H1 (cell line): ENCODE measurements at regions not wholly inside any gene's neighbourhood (a gene's known extent, or its start where the extent isn't known, plus 50 kb on each side); places are given as distances from the start of the nearest gene placed in this dataset.

Source experiments
- CTCF ChIA-PET: fragments of 300-600 bp; sonication (Branson Sonifier 250); formaldehyde crosslinking; loops from one replicate; lab custom pipeline; 2021; ENCODE audit not compliant: partially characterized antibody; lab: Charles Lee
- POLR2A ChIA-PET: fragments of 300-600 bp; sonication (Branson Sonifier 250); formaldehyde crosslinking; loops from one replicate; lab custom pipeline; 2021; ENCODE audit warnings: inconsistent platforms; ENCODE audit not compliant: partially characterized antibody; lab: Charles Lee
- DNase-seq, 2 experiments: peaks; one replicate each; pipeline versions ENCODE4 v3.0.0 to v3.0.0-alpha.2; 2010 to 2022; ENCODE audit warnings: low spot score in 2 of 2, low read depth in 1 of 2, mixed read lengths in 1 of 2
- FAIRE-seq: peaks from 2 replicates; lab custom pipeline; 2011; peaks lifted over from hg19 to GRCh38; lab: Jason Lieb, UNC
- H2AFZ ChIP-seq: 2 replicates; pipeline ENCODE4 v1.8.1; 2012; ENCODE audit warnings: low read length, inconsistent platforms
- H2AK5ac ChIP-seq: 2 replicates; pipeline ENCODE4 v1.6.1; 2013; ENCODE audit warnings: low read depth, low read length
- H2BK120ac ChIP-seq: replicated peaks from 2 replicates; pipeline ENCODE3; 2013; ENCODE audit warnings: low read depth, low read length, inconsistent platforms
- H2BK12ac ChIP-seq: 2 replicates; pipeline ENCODE4 v1.6.1; 2013; ENCODE audit warnings: low read depth, low read length
- H2BK15ac ChIP-seq: 2 replicates; pipeline ENCODE4 v1.6.1; 2013; ENCODE audit warnings: low read length
- H2BK20ac ChIP-seq: 2 replicates; pipeline ENCODE4 v1.6.1; 2013; ENCODE audit warnings: low read length
- H2BK5ac ChIP-seq: 2 replicates; pipeline ENCODE4 v1.6.1; 2013; ENCODE audit warnings: low read depth, low read length
- H3K14ac ChIP-seq: 2 replicates; pipeline ENCODE4 v1.6.1; 2013; ENCODE audit warnings: inconsistent platforms; ENCODE audit not compliant: insufficient read length
- H3K18ac ChIP-seq: 2 replicates; pipeline ENCODE4 v1.6.1; 2013; ENCODE audit warnings: low read length; ENCODE audit errors: extremely low read depth
- H3K23ac ChIP-seq: 2 replicates; pipeline ENCODE4 v1.6.1; 2013; ENCODE audit warnings: inconsistent platforms; ENCODE audit not compliant: insufficient read length
- H3K23me2 ChIP-seq: 2 replicates; pipeline ENCODE4 v1.6.1; 2013; ENCODE audit warnings: low read depth, low read length
- H3K27ac ChIP-seq: 2 replicates; pipeline ENCODE4 v1.6.1; 2011; ENCODE audit warnings: low read depth, low read length, inconsistent platforms
- H3K27me3 ChIP-seq, 4 experiments: replicated peaks in 1 of 4; 1 replicate in 1 of 4; 2 replicates in 3 of 4; pipeline versions ENCODE4 v1.6.1 to v1.8.1; 2011 to 2013; ENCODE audit warnings: low read length in 3 of 4, mild to moderate bottlenecking in 3 of 4, inconsistent platforms in 2 of 4, mixed read lengths in 2 of 4, moderate library complexity in 1 of 4; ENCODE audit not compliant: control insufficient read depth in 3 of 4, insufficient read depth in 3 of 4; ENCODE audit errors: extremely low read depth in 1 of 4
- H3K36me3 ChIP-seq, 4 experiments: 2 replicates each; pipeline versions ENCODE4 v1.6.1 to v1.8.1; 2011 to 2013; ENCODE audit warnings: mild to moderate bottlenecking in 4 of 4, low read length in 3 of 4, moderate library complexity in 2 of 4, control low read depth in 1 of 4, inconsistent platforms in 1 of 4; ENCODE audit not compliant: insufficient read depth in 4 of 4, control insufficient read depth in 2 of 4
- H3K4ac ChIP-seq: replicated peaks from 2 replicates; pipeline ENCODE3; 2013; ENCODE audit warnings: low read length, low read depth, mixed read lengths, inconsistent platforms; ENCODE audit not compliant: insufficient read length
- H3K4me1 ChIP-seq, 4 experiments: replicated peaks in 1 of 4; 1 replicate in 1 of 4; 2 replicates in 3 of 4; pipeline versions ENCODE4 v1.6.1 to v1.8.1; 2011 to 2013; ENCODE audit warnings: low read length in 3 of 4, inconsistent platforms in 2 of 4, mixed read lengths in 1 of 4; ENCODE audit not compliant: insufficient read depth in 4 of 4, control insufficient read depth in 3 of 4
- H3K4me2 ChIP-seq, 2 experiments: 2 replicates each; pipeline versions ENCODE4 v1.6.1 to v1.8.1; 2011 to 2013; ENCODE audit warnings: low read depth in 2 of 2, low read length in 2 of 2, control low read depth in 1 of 2, inconsistent platforms in 1 of 2, mild to moderate bottlenecking in 1 of 2; ENCODE audit not compliant: insufficient read depth in 1 of 2
- H3K4me3 ChIP-seq, 4 experiments: fragments of 200-600, 300-600 bp in 1 of 4; sonication (generic), shearing (Covaris generic), sonication (Bioruptor Twin) in 1 of 4; 2 replicates each; pipeline versions ENCODE4 v1.5.1 to v1.8.1; 2011 to 2016; ENCODE audit warnings: low read length in 4 of 4, low read depth in 3 of 4, control low read depth in 2 of 4, inconsistent platforms in 2 of 4, mild to moderate bottlenecking in 2 of 4, mixed read lengths in 1 of 4, moderate library complexity in 1 of 4; ENCODE audit not compliant: insufficient read depth in 2 of 4; ENCODE audit errors: extremely low read depth in 1 of 4
- H3K56ac ChIP-seq: replicated peaks from 2 replicates; pipeline ENCODE3; 2013; ENCODE audit warnings: low read depth, mild to moderate bottlenecking, mixed read lengths, low read length, inconsistent platforms; ENCODE audit not compliant: insufficient read length
- H3K79me1 ChIP-seq: 2 replicates; pipeline ENCODE4 v1.6.1; 2013; ENCODE audit warnings: low read depth, low read length, control low read depth
- H3K79me2 ChIP-seq, 2 experiments: 2 replicates each; pipeline versions ENCODE4 v1.6.1 to v1.8.1; 2012 to 2013; ENCODE audit warnings: low read length in 2 of 2, mild to moderate bottlenecking in 2 of 2, inconsistent platforms in 1 of 2; ENCODE audit not compliant: insufficient read depth in 2 of 2, control insufficient read depth in 1 of 2
- H3K9ac ChIP-seq, 4 experiments: replicated peaks in 1 of 4; 1 replicate in 1 of 4; 2 replicates in 3 of 4; pipeline versions ENCODE4 v1.6.1 to v1.8.1; 2011 to 2013; ENCODE audit warnings: low read depth in 3 of 4, low read length in 3 of 4, control low read depth in 2 of 4, mild to moderate bottlenecking in 2 of 4, moderate library complexity in 2 of 4, inconsistent platforms in 1 of 4; ENCODE audit errors: extremely low read depth in 1 of 4
- H3K9me3 ChIP-seq, 2 experiments: 2 replicates each; pipeline versions ENCODE4 v1.6.1 to v1.8.1; 2012 to 2013; ENCODE audit warnings: mild to moderate bottlenecking in 2 of 2, moderate library complexity in 2 of 2, control low read depth in 1 of 2, inconsistent platforms in 1 of 2, low read depth in 1 of 2, low read length in 1 of 2, mixed read lengths in 1 of 2; ENCODE audit not compliant: insufficient read depth in 2 of 2
- H4K20me1 ChIP-seq, 2 experiments: replicated peaks in 1 of 2; 2 replicates each; pipeline versions ENCODE3 to v1.8.1; 2011 to 2013; ENCODE audit warnings: inconsistent platforms in 2 of 2, low read length in 2 of 2, mild to moderate bottlenecking in 1 of 2; ENCODE audit not compliant: insufficient read depth in 2 of 2, control insufficient read depth in 1 of 2
- H4K5ac ChIP-seq: 2 replicates; pipeline ENCODE4 v1.6.1; 2013; ENCODE audit warnings: low read length, low read depth, mixed read lengths, inconsistent platforms; ENCODE audit not compliant: insufficient read length
- H4K8ac ChIP-seq: 2 replicates; pipeline ENCODE4 v1.8.0; 2013; ENCODE audit warnings: mild to moderate bottlenecking, moderate library complexity, low read length, inconsistent platforms; ENCODE audit not compliant: insufficient read depth; ENCODE audit errors: extremely low read depth
- H4K91ac ChIP-seq: replicated peaks from 2 replicates; pipeline ENCODE3; 2013; ENCODE audit warnings: low read length, mixed read lengths, inconsistent platforms; ENCODE audit not compliant: insufficient read length
- CBX8 ChIP-seq: fragments of 300-800, 300-1000 bp; sonication (generic); IDR thresholded peaks from 2 replicates; pipeline ENCODE4 v1.7.1; 2016; ENCODE audit warnings: low read depth, low read length, borderline replicate concordance
- CTBP2 ChIP-seq: IDR thresholded peaks from 2 replicates; pipeline ENCODE4 v1.7.0; 2011; ENCODE audit warnings: borderline replicate concordance, mild to moderate bottlenecking, moderate library complexity, mixed read lengths, low read length; ENCODE audit not compliant: insufficient read depth, insufficient read length
- JUN ChIP-seq: IDR thresholded peaks from 2 replicates; pipeline ENCODE4 v1.6.1; 2011; ENCODE audit warnings: low read depth, mild to moderate bottlenecking, improper control_type of control experiment, low read length
- RAD21 ChIP-seq, 2 experiments: IDR thresholded peaks in 1 of 2; conservative IDR thresholded peaks in 1 of 2; 2 replicates each; pipeline ENCODE4 v1.6.1; 2011; ENCODE audit warnings: low read depth in 2 of 2, low read length in 2 of 2, improper control_type of control experiment in 1 of 2, inconsistent platforms in 1 of 2, mild to moderate bottlenecking in 1 of 2, moderate library complexity in 1 of 2
- SIN3A ChIP-seq, 2 experiments: IDR thresholded peaks in 1 of 2; conservative IDR thresholded peaks in 1 of 2; 2 replicates each; pipeline ENCODE4 v1.6.1; 2011 to 2012; ENCODE audit warnings: low read length in 2 of 2, improper control_type of control experiment in 1 of 2, low read depth in 1 of 2, mild to moderate bottlenecking in 1 of 2
- SIX5 ChIP-seq: IDR thresholded peaks from 2 replicates; pipeline ENCODE4 v1.6.1; 2011; ENCODE audit warnings: mild to moderate bottlenecking, low read depth, low read length
- SRF ChIP-seq: IDR thresholded peaks from 2 replicates; pipeline ENCODE4 v1.6.1; 2011; ENCODE audit warnings: mild to moderate bottlenecking, low read depth, low read length, moderate library complexity
- TAF1 ChIP-seq: IDR thresholded peaks from 2 replicates; pipeline ENCODE4 v1.6.1; 2011; ENCODE audit warnings: mild to moderate bottlenecking, low read depth, low read length
- TAF7 ChIP-seq: optimal IDR thresholded peaks from 2 replicates; pipeline ENCODE3; 2011; ENCODE audit warnings: low read depth, mild to moderate bottlenecking, inconsistent platforms, low read length, moderate library complexity, borderline replicate concordance
- TCF12 ChIP-seq: IDR thresholded peaks from 2 replicates; pipeline ENCODE4 v1.6.1; 2011; ENCODE audit warnings: low read depth, mild to moderate bottlenecking, low read length
- TEAD4 ChIP-seq: IDR thresholded peaks from 2 replicates; pipeline ENCODE4 v1.6.1; 2012; ENCODE audit warnings: low read depth, low read length, inconsistent platforms, mixed read lengths
- WGBS, 2 experiments: shearing (Covaris generic) in 1 of 2; methylation state at CpG; one replicate each; pipeline versions ENCODE4 v1.1.6 to v1.1.7; 2013 to 2015; ENCODE audit warnings: low lambda C conversion rate in 2 of 2, mixed read lengths in 2 of 2, inconsistent platforms in 1 of 2, low coverage in 1 of 2, missing lambda C conversion rate in 1 of 2; ENCODE audit not compliant: insufficient replicate concordance in 2 of 2, insufficient coverage in 1 of 2, insufficient read length in 1 of 2; ENCODE audit errors: extremely low coverage in 1 of 2, missing lambda C conversion rate in 1 of 2; 5-methylcytosine and 5-hydroxymethylcytosine counted together
- TF ChIP-seq, protein P1 (sequence below), 3 experiments: IDR thresholded peaks; 1 replicate in 2 of 3; 2 replicates in 1 of 3; pipeline versions ENCODE4 v1.5.1 to v1.6.1; 2011; ENCODE audit warnings: low read length in 3 of 3, mild to moderate bottlenecking in 3 of 3, inconsistent platforms in 2 of 3, low read depth in 1 of 3, moderate library complexity in 1 of 3; ENCODE audit not compliant: insufficient read depth in 1 of 3; ENCODE audit errors: control extremely low read depth in 1 of 3

DNA sequence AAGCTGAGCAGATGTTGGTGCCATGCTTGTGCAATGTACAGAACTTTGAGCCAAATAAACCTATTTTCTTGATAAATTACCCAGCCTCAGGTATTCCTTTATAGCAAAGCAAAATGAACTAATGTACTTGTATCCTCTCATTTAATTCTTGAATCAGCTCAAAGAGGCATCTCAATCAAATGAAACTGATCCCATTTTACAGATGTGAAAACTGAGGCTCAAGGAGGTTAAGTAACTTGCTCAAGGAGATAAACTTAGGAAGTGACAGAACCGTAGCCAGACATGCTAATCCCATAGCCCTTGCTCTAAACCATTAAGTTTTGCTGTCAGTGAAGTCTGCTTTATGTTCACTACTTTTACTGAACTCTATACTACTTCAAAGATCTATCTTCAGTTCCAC, 467.0 kb upstream of the UBE2E3 start:
- Histone ChIP-seq H2BK20ac (no peak overlapping the region), H3K27ac (no peak overlapping the region), H3K18ac (no peak overlapping the region), H4K5ac (no peak overlapping the region), H3K56ac (no peak overlapping the region), H2BK15ac (no peak overlapping the region), H3K27me3 (no peaks in the 10 kb centered on the region), H4K20me1 (no peaks in the 10 kb centered on the region), H2AFZ (no peak overlapping the region), H3K79me2 (no peaks in the 10 kb centered on the region), H3K14ac (no peak overlapping the region), H2BK5ac (no peak overlapping the region), H3K4me2 (no peak overlapping the region), H3K36me3 (no peaks in the 10 kb centered on the region), H3K9me3 (no peaks in the 10 kb centered on the region), H3K23me2 (no peaks in the 10 kb centered on the region; the same call in 1 of the 2 replicates), H2BK120ac (no peak overlapping the region), H3K4ac (no peak overlapping the region), H2BK12ac (no peak overlapping the region), H3K4me1 (no peaks in the 10 kb centered on the region; a peak in 1 of 7 replicates), H3K79me1 (no peaks in the 10 kb centered on the region), H4K8ac (no peak overlapping the region), H4K91ac (no peak overlapping the region), H3K4me3 (no peak overlapping the region), H3K9ac (no peak overlapping the region), H2AK5ac (no peak overlapping the region), H3K23ac (no peak overlapping the region)
- ChIA-PET POLR2A (no interaction called here), CTCF (no interaction called here)
- DNase-seq = no peak
- TF ChIP-seq TAF7 (no peak), SIN3A (conservative IDR thresholded peaks at IDR 0.05 in 1 of 2, IDR thresholded peaks at IDR 0.05 in 1 of 2; ENCODE audit: low read depth in 1 of 2, low read length in 2 of 2) (no peak), TCF12 (no peak), RAD21 (IDR thresholded peaks at IDR 0.05 in 1 of 2, conservative IDR thresholded peaks at IDR 0.05 in 1 of 2; ENCODE audit: low read depth in 2 of 2, low read length in 2 of 2) (no peak), SRF (no peak), TAF1 (no peak), SIX5 (no peak), CTBP2 (no peak), TEAD4 (no peak), CBX8 (no peak), JUN (no peak)
- TF ChIP-seq, protein P1, sequence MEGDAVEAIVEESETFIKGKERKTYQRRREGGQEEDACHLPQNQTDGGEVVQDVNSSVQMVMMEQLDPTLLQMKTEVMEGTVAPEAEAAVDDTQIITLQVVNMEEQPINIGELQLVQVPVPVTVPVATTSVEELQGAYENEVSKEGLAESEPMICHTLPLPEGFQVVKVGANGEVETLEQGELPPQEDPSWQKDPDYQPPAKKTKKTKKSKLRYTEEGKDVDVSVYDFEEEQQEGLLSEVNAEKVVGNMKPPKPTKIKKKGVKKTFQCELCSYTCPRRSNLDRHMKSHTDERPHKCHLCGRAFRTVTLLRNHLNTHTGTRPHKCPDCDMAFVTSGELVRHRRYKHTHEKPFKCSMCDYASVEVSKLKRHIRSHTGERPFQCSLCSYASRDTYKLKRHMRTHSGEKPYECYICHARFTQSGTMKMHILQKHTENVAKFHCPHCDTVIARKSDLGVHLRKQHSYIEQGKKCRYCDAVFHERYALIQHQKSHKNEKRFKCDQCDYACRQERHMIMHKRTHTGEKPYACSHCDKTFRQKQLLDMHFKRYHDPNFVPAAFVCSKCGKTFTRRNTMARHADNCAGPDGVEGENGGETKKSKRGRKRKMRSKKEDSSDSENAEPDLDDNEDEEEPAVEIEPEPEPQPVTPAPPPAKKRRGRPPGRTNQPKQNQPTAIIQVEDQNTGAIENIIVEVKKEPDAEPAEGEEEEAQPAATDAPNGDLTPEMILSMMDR (IDR thresholded peaks at IDR 0.05; ENCODE audit: control extremely low read depth in 1 of 3, insufficient read depth in 1 of 3, low read depth in 1 of 3, low read length in 3 of 3) = no peak
- WGBS, 2 experiments = 100% methylated on average over 1 of the region's 1 CpG; no CpG with 5 or more reads in 1 of the 2 experiments
- FAIRE-seq = no peak
